ENCODE measurements at regions not wholly inside any gene's neighbourhood (a gene's known extent, or its start where the extent isn't known, plus 50 kb on each side); places are given as distances from the start of the nearest gene placed in this dataset.

DNA sequence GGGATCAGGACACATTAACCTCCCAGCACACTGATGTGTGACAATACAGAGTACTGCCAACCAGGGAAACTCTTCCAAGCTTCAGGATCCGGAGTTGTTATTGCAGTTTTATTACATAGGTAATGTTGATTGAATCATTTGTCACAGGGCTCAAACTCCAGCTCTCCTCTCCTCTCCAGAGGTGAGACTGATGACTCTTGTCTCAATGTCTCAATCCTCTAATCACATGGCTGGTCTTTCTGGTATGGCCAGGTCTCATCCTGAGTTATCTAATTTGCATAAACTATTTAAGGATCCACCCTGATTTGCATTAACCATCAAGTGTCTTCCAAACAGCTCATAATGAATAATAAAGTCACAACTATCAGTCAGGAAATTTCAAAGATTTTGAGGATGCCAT lies 522.6 kb upstream of the PCDH9 start:
- DNase-seq, result no peak
- Histone ChIP-seq H3K9me3 (no peaks in the 10 kb centered on the region), H3K27me3 (no peaks in the 10 kb centered on the region), H3K4me1 (no peaks in the 10 kb centered on the region), H3K4me3 (ENCODE audit: low read depth, low read length) (no peak overlapping the region), H3K36me3 (no peaks in the 10 kb centered on the region)
- TF ChIP-seq, protein P1, sequence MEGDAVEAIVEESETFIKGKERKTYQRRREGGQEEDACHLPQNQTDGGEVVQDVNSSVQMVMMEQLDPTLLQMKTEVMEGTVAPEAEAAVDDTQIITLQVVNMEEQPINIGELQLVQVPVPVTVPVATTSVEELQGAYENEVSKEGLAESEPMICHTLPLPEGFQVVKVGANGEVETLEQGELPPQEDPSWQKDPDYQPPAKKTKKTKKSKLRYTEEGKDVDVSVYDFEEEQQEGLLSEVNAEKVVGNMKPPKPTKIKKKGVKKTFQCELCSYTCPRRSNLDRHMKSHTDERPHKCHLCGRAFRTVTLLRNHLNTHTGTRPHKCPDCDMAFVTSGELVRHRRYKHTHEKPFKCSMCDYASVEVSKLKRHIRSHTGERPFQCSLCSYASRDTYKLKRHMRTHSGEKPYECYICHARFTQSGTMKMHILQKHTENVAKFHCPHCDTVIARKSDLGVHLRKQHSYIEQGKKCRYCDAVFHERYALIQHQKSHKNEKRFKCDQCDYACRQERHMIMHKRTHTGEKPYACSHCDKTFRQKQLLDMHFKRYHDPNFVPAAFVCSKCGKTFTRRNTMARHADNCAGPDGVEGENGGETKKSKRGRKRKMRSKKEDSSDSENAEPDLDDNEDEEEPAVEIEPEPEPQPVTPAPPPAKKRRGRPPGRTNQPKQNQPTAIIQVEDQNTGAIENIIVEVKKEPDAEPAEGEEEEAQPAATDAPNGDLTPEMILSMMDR (IDR thresholded peaks at IDR 0.05; ENCODE audit: low read depth, low read length), result no peak

DNA sequence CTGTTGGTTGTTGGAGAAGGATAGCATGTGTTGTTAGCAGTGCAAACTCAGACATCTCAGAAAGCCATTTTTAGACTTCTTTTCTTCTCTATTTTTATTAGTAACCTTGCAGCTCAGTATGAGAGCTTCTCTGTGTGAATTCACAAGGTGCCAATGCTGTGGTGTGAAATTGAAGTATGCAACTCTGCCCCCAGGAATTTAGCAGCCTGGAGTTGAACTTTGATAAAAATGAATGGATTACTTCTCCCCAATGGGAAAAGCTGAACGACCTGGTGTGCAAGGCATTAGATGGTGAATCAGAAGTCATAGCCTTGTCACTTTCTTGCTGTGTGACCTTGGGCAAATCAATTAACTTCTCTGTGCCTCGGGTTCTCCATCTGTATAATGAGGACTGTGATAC lies 512.3 kb upstream of the PCDH9 start:
- H3K9me3 ChIP-seq, result no peaks in the 10 kb centered on the region
- no peak overlapping the region for H3K4me3 ChIP-seq (ENCODE audit: low read depth, low read length)
- H3K36me3 ChIP-seq, result no peaks in the 10 kb centered on the region
- TF ChIP-seq, protein P1 (IDR thresholded peaks at IDR 0.05; ENCODE audit: low read depth, low read length), result no peak
- no peaks in the 10 kb centered on the region for H3K27me3 ChIP-seq
- no peak for DNase-seq
- H3K4me1 ChIP-seq, result no peaks in the 10 kb centered on the region

DNA sequence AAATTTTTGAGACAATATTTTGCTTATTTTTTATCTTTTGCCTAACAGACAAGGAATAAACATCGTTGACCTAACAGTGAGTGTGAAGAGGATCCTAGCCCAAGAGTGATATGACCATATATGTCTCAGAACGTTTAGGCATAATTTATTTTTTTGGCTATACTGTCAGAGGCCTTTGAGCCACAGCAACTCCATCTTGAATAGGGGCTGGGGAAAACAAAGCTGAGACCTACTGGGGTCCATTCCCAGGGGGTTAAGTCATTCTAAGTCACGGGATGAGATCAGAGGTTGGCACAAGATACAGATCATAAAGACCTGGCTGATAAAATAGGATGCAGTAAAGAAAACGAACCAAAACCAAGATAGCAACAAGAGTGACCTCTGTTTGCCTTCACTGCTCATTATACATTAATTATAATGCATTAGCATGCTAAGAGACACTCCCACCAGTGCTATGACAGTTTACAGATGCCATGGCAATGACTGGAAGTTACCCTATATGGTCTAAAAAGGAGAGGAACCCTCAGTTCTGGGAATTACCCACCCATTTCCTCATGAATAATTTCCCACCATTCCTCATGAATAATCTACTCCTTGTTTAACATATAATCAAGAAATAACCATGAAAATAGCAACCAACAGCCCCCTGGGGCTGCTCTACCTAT lies 510.9 kb upstream of the PCDH9 start:
- H3K27me3 ChIP-seq, result no peaks in the 10 kb centered on the region
- no peaks in the 10 kb centered on the region for H3K9me3 ChIP-seq
- no peak for DNase-seq
- no peaks in the 10 kb centered on the region for H3K4me1 ChIP-seq
- TF ChIP-seq, protein P1 (IDR thresholded peaks at IDR 0.05; ENCODE audit: low read depth, low read length), result no peak
- H3K36me3 ChIP-seq, result no peaks in the 10 kb centered on the region
- no peak overlapping the region for H3K4me3 ChIP-seq (ENCODE audit: low read depth, low read length)

- Histone ChIP-seq H3K27me3 (no peaks in the 10 kb centered on the region), H3K9me3 (no peaks in the 10 kb centered on the region), H3K36me3 (no peaks in the 10 kb centered on the region), H3K4me1 (no peaks in the 10 kb centered on the region), H3K4me3 (ENCODE audit: low read depth, low read length) (no peak overlapping the region)
- TF ChIP-seq, protein P1 (IDR thresholded peaks at IDR 0.05; ENCODE audit: low read depth, low read length), result peak; percentile 71
- peak; percentile 53 for DNase-seq
Observed at GRCh38 chr13:67736646-67737420, 506.7 kb upstream of the PCDH9 start.

DNA sequence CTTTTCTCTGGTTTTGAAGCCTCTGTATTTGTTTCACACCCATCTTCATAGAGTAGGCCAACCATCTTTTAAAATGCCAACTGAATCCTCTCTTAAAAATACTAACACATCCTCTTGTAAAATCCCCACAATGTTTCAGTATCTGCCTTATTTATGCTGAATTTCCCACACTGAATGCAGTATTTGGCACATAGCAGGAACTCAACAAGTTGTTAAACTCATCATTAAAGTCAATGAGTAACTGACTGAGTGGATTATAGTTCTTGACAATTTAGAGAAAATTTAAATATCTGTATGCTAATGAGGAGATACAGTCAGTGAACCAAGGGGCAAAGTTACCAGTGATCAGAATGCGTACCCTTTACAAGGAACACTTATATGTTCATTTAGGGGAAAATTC lies 505.5 kb upstream of the PCDH9 start:
- no peaks in the 10 kb centered on the region for H3K27me3 ChIP-seq
- no peaks in the 10 kb centered on the region for H3K4me1 ChIP-seq
- no peaks in the 10 kb centered on the region for H3K36me3 ChIP-seq
- no peak for DNase-seq
- no peak overlapping the region for H3K4me3 ChIP-seq (ENCODE audit: low read depth, low read length)
- no peaks in the 10 kb centered on the region for H3K9me3 ChIP-seq
- TF ChIP-seq, protein P1 (IDR thresholded peaks at IDR 0.05; ENCODE audit: low read depth, low read length), result no peak

GRCh38 chr13:67726979-67727378 lies 496.8 kb upstream of the PCDH9 start:
- H3K27me3 ChIP-seq, result no peaks in the 10 kb centered on the region
- no peak overlapping the region for H3K4me3 ChIP-seq (ENCODE audit: low read depth, low read length)
- no peaks in the 10 kb centered on the region for H3K4me1 ChIP-seq
- H3K36me3 ChIP-seq, result no peaks in the 10 kb centered on the region
- TF ChIP-seq, protein P1 (IDR thresholded peaks at IDR 0.05; ENCODE audit: low read depth, low read length), result no peak
- peak; percentile 6 for DNase-seq
- no peaks in the 10 kb centered on the region for H3K9me3 ChIP-seq
